ENCODE measurements at regions not wholly inside any gene's neighbourhood (a gene's known extent, or its start where the extent isn't known, plus 50 kb on each side); places are given as distances from the start of the nearest gene placed in this dataset.

GRCh38 chr16:72537664-72538063 is 365.7 kb upstream of the PMFBP1 start:
- DNase-seq (no peak), ATAC-seq (no peak)
- H3K27ac Mint-ChIP-seq: no peak overlapping the region
- Histone ChIP-seq H3K4me1 (ENCODE audit: control insufficient read depth, insufficient read depth, low read length) (no peaks in the 10 kb centered on the region), H3K9me3 (ENCODE audit: control insufficient read depth, insufficient read depth, low read length) (no peaks in the 10 kb centered on the region), H3K4me3 (ENCODE audit: low read length) (no peak overlapping the region), H3K27ac (ENCODE audit: low read length) (no peak overlapping the region), H3K36me3 (ENCODE audit: control insufficient read depth, insufficient read depth, low read length) (no peaks in the 10 kb centered on the region), H3K27me3 (ENCODE audit: control insufficient read depth, insufficient read depth, low read length) (no peaks in the 10 kb centered on the region)
- H3K4me1 Mint-ChIP-seq: no peaks in the 10 kb centered on the region
- H3K4me3 Mint-ChIP-seq: no peak overlapping the region
- H3K9me3 Mint-ChIP-seq: no peaks in the 10 kb centered on the region
- intact Hi-C loops (cut with micrococcal nuclease): no loop called here
- TF ChIP-seq CTCF (IDR thresholded peaks at IDR 0.05): no peak
- no peaks in the 10 kb centered on the region for H3K36me3 Mint-ChIP-seq
- no peaks in the 10 kb centered on the region for H3K27me3 Mint-ChIP-seq (ENCODE audit: low read depth in 2 of 2)

- no peak for TF ChIP-seq CTCF (IDR thresholded peaks at IDR 0.05)
- WGBS (ENCODE audit: insufficient coverage): 89% methylated on average over 2 of the region's 2 CpGs
- no peaks in the 10 kb centered on the region for H3K27me3 Mint-ChIP-seq (ENCODE audit: low read depth in 2 of 2)
- H3K36me3 Mint-ChIP-seq: no peaks in the 10 kb centered on the region
- Histone ChIP-seq H3K27me3 (ENCODE audit: control insufficient read depth, insufficient read depth, low read length) (no peaks in the 10 kb centered on the region), H3K36me3 (ENCODE audit: control insufficient read depth, insufficient read depth, low read length) (no peaks in the 10 kb centered on the region), H3K4me1 (ENCODE audit: control insufficient read depth, insufficient read depth, low read length) (no peaks in the 10 kb centered on the region), H3K4me3 (ENCODE audit: low read length) (no peak overlapping the region), H3K27ac (ENCODE audit: low read length) (no peak overlapping the region), H3K9me3 (ENCODE audit: control insufficient read depth, insufficient read depth, low read length) (no peaks in the 10 kb centered on the region)
- intact Hi-C loops (cut with micrococcal nuclease): no loop called here
- no peak overlapping the region for H3K4me3 Mint-ChIP-seq
- no peak for DNase-seq
- H3K9me3 Mint-ChIP-seq: no peaks in the 10 kb centered on the region
- ATAC-seq: no peak
- H3K27ac Mint-ChIP-seq: no peak overlapping the region
- no peaks in the 10 kb centered on the region for H3K4me1 Mint-ChIP-seq
Observed at GRCh38 chr16:72536723-72537435, 364.9 kb upstream of the PMFBP1 start.

GRCh38 chr16:72532906-72533410 is 361.0 kb upstream of the PMFBP1 start:
- H3K27ac Mint-ChIP-seq: no peak overlapping the region
- Histone ChIP-seq H3K27ac (ENCODE audit: low read length) (no peak overlapping the region), H3K27me3 (ENCODE audit: control insufficient read depth, insufficient read depth, low read length) (no peaks in the 10 kb centered on the region), H3K36me3 (ENCODE audit: control insufficient read depth, insufficient read depth, low read length) (no peaks in the 10 kb centered on the region), H3K9me3 (ENCODE audit: control insufficient read depth, insufficient read depth, low read length) (no peaks in the 10 kb centered on the region), H3K4me1 (ENCODE audit: control insufficient read depth, insufficient read depth, low read length) (no peaks in the 10 kb centered on the region), H3K4me3 (ENCODE audit: low read length) (no peak overlapping the region)
- H3K9me3 Mint-ChIP-seq: peaks cover 5 to 7% of the 10 kb centered on the region in 2 donors
- no peak overlapping the region for H3K4me3 Mint-ChIP-seq
- no peaks in the 10 kb centered on the region for H3K36me3 Mint-ChIP-seq
- H3K27me3 Mint-ChIP-seq (ENCODE audit: low read depth in 2 of 2): no peaks in the 10 kb centered on the region
- ATAC-seq (no peak), DNase-seq (no peak)
- H3K4me1 Mint-ChIP-seq: no peaks in the 10 kb centered on the region
- intact Hi-C loops (cut with micrococcal nuclease): no loop called here
- WGBS (ENCODE audit: insufficient coverage): 98% methylated on average over 8 of the region's 9 CpGs
- TF ChIP-seq CTCF (IDR thresholded peaks at IDR 0.05): no peak

- no peak overlapping the region for H3K27ac Mint-ChIP-seq
- ATAC-seq (no peak), DNase-seq (no peak)
- peaks cover 5 to 8% of the 10 kb centered on the region in 2 donors for H3K9me3 Mint-ChIP-seq
- 96% methylated on average over 2 of the region's 2 CpGs for WGBS (ENCODE audit: insufficient coverage)
- no peaks in the 10 kb centered on the region for H3K4me1 ChIP-seq (ENCODE audit: control insufficient read depth, insufficient read depth, low read length)
- H3K4me3 Mint-ChIP-seq: no peak overlapping the region
- TF ChIP-seq CTCF (IDR thresholded peaks at IDR 0.05): no peak
- H3K36me3 Mint-ChIP-seq: no peaks in the 10 kb centered on the region
- H3K36me3 ChIP-seq (ENCODE audit: control insufficient read depth, insufficient read depth, low read length): no peaks in the 10 kb centered on the region
- no peak overlapping the region for H3K4me3 ChIP-seq (ENCODE audit: low read length)
- H3K9me3 ChIP-seq (ENCODE audit: control insufficient read depth, insufficient read depth, low read length): no peaks in the 10 kb centered on the region
- intact Hi-C loops (cut with micrococcal nuclease): no loop called here
- H3K4me1 Mint-ChIP-seq: no peaks in the 10 kb centered on the region
- no peaks in the 10 kb centered on the region for H3K27me3 Mint-ChIP-seq (ENCODE audit: low read depth in 2 of 2)
- no peaks in the 10 kb centered on the region for H3K27me3 ChIP-seq (ENCODE audit: control insufficient read depth, insufficient read depth, low read length)
- H3K27ac ChIP-seq (ENCODE audit: low read length): no peak overlapping the region
Observed at GRCh38 chr16:72530434-72530833, 358.5 kb upstream of the PMFBP1 start.
